ENCODE measurements at regions not wholly inside any gene's neighbourhood (a gene's known extent, or its start where the extent isn't known, plus 50 kb on each side); places are given as distances from the start of the nearest gene placed in this dataset.
"Not testable (repeated sequence)": the region's sequence is repeated elsewhere in the genome, so short reads cannot be mapped to it uniquely, and the experiment has no call there.

DNA sequence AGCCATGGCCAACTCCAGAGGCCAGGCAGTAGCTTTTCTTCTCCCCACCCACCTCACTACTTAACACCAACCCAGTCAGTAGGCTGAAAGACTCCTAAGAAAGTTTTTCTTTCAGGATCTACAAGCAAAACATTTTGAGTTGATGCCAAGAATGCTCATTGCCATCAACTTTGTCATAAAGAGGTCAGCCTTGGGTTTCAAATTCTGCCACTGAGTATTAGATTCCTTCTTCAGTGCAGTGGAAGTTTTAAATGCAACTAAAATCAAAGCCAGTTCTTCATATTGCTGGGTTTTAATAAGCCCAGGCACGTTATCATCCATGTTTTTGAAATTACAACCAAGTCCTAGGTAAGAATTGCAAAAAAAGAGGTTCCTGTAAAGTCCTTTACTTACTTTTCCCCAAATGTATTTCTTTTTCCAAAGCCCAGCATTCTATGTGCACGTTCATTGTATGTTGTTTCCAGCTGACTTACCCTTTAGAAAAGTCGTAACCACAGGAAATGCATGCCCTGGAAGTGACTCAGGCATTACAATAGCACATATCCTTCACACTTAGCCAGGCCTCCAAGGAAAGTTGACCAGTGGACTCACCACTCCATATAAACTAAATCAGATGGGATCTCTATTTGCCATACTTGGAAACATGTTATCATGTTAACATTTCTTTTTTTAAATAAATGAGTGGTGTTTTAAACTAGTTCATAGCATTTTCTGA lies 229.9 kb downstream of the SOX3 start:
- DNase-seq (no peak), ATAC-seq (no peak)
- Histone ChIP-seq H3K4me3 (no peak overlapping the region), H3K27ac (no peak overlapping the region), H3K4me1 (no peaks in the 10 kb centered on the region), H3K27me3 (no peaks in the 10 kb centered on the region), H3K36me3 (replicated peaks in 1 of 2; ENCODE audit: insufficient read depth in 1 of 2, low read depth in 2 of 2) (no peaks in the 10 kb centered on the region), H3K9me3 (no peaks in the 10 kb centered on the region)
- TF ChIP-seq, protein P1, sequence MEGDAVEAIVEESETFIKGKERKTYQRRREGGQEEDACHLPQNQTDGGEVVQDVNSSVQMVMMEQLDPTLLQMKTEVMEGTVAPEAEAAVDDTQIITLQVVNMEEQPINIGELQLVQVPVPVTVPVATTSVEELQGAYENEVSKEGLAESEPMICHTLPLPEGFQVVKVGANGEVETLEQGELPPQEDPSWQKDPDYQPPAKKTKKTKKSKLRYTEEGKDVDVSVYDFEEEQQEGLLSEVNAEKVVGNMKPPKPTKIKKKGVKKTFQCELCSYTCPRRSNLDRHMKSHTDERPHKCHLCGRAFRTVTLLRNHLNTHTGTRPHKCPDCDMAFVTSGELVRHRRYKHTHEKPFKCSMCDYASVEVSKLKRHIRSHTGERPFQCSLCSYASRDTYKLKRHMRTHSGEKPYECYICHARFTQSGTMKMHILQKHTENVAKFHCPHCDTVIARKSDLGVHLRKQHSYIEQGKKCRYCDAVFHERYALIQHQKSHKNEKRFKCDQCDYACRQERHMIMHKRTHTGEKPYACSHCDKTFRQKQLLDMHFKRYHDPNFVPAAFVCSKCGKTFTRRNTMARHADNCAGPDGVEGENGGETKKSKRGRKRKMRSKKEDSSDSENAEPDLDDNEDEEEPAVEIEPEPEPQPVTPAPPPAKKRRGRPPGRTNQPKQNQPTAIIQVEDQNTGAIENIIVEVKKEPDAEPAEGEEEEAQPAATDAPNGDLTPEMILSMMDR (IDR thresholded peaks at IDR 0.05): no peak
- TF ChIP-seq POLR2A (IDR thresholded peaks at IDR 0.05): no peak
- intact Hi-C loops (cut with DNase I): no loop called here
- 16 to 60% methylated on average over 1 to 3 of the region's 3 CpGs for WGBS, 2 donors

DNA sequence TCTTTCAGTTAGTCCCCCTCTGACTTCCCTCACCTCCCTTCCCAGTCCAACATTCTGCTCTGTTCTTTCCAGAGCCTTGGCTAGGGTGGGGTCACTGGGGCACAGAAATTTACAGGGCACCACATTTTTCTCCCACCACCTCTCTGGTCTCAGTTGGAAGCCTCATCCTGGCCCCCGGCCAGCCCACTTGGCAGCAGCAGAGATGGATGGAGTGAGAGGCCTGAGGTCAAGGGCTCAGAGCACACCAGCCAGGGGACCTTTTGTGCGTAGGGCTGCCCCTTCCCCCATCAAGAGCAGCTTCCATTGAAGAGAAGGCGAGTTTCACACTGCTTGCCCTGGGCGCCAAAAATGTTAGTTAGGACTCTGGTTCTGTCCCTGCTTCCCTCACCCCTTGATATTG lies 230.9 kb downstream of the SOX3 start:
- 13 to 38% methylated on average over 1 to 4 of the region's 4 CpGs for WGBS, 2 donors
- DNase-seq: no peak

DNA sequence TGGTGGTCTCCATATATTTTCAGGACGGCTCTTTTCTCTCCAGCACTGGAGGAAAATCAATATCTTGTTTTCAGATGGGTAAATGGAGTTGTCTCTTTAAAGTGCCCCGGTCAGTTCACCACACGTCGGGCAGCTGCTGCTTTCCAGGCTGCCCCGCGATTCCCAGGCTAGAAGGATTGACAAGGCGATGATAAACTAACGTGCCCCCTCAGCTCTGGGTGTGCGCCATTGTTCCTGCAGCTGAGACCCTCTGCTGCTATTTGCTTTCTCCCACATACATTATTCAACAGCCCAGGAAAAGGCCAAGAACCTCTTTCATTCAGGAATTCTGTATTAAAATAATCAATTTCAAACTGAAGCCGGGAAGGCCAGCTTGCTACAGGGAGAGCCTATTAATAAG lies 254.5 kb downstream of the SOX3 start:
- H3K4me1 ChIP-seq: no peaks in the 10 kb centered on the region
- WGBS, 2 donors: 8 to 19% methylated on average over 5 to 10 of the region's 10 CpGs
- DNase-seq (no peak), ATAC-seq (no peak)
- H3K9me3 ChIP-seq: no peaks in the 10 kb centered on the region
- H3K36me3 ChIP-seq (replicated peaks in 1 of 2; ENCODE audit: insufficient read depth in 1 of 2, low read depth in 2 of 2): no peaks in the 10 kb centered on the region
- intact Hi-C loops (cut with DNase I): no loop called here
- TF ChIP-seq POLR2A (IDR thresholded peaks at IDR 0.05): no peak
- TF ChIP-seq, protein P1 (IDR thresholded peaks at IDR 0.05): no peak
- no peaks in the 10 kb centered on the region for H3K27me3 ChIP-seq
- no peak overlapping the region for H3K4me3 ChIP-seq
- no peak overlapping the region for H3K27ac ChIP-seq

More for the DNA sequence above, 230.9 kb downstream of the SOX3 start:
- ATAC-seq: no peak
- no peak overlapping the region for H3K4me3 ChIP-seq
- H3K27me3 ChIP-seq: no peaks in the 10 kb centered on the region
- H3K27ac ChIP-seq: no peak overlapping the region
- TF ChIP-seq POLR2A (IDR thresholded peaks at IDR 0.05): no peak
- TF ChIP-seq, protein P1 (IDR thresholded peaks at IDR 0.05): no peak
- intact Hi-C loops (cut with DNase I): no loop called here
- no peaks in the 10 kb centered on the region for H3K9me3 ChIP-seq
- no peaks in the 10 kb centered on the region for H3K4me1 ChIP-seq
- no peaks in the 10 kb centered on the region for H3K36me3 ChIP-seq (replicated peaks in 1 of 2; ENCODE audit: insufficient read depth in 1 of 2, low read depth in 2 of 2)

DNA sequence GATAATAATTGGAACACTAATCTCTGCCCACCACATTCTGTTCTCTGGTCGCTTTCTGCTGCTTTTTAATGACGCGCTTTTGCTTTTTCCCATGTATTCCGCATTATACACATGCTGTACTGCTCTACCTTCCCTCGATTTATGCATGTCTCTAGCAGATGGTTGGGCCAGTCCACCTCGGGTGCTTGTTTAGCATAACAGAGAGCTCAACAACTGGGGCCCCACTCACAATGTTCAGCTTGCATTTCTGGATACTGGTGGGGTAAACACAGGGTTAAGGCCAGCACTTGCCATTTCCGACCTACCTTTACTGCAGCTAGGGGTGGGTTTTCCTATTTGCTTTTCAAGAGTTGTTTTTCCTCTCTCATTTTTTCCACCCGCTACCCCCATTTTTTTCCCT lies 255.8 kb downstream of the SOX3 start:
- no peak overlapping the region for H3K4me3 ChIP-seq
- no peaks in the 10 kb centered on the region for H3K27me3 ChIP-seq
- no peak overlapping the region for H3K27ac ChIP-seq
- no peaks in the 10 kb centered on the region for H3K36me3 ChIP-seq (replicated peaks in 1 of 2; ENCODE audit: insufficient read depth in 1 of 2, low read depth in 2 of 2)
- H3K9me3 ChIP-seq: no peaks in the 10 kb centered on the region
- no peaks in the 10 kb centered on the region for H3K4me1 ChIP-seq
- TF ChIP-seq, protein P1 (IDR thresholded peaks at IDR 0.05): no peak
- no peak for TF ChIP-seq POLR2A (IDR thresholded peaks at IDR 0.05)
- ATAC-seq (no peak), DNase-seq (no peak)
- intact Hi-C loops (cut with DNase I): no loop called here
- 41 to 43% methylated on average over 8 of the region's 8 CpGs for WGBS, 2 donors

DNA sequence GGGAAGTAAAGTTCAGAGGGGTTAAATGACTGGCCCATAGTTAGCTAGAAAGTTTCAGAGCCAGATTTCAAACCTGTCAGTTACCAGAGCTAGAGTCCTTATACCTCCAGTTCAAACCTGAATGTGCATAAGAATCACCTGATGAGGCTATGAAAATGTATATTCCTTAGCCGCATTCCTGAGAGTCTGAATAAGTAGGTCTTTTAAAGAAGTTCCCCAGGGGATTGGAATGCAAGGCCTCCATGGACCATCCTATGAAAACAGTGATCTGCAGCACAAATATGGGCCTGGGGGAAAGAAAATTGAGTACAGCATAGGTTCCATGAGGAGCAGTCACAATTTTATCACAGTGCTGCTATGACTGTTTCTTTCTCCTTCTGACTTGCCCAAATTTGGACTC lies 263.9 kb upstream of the CXorf66 start:
- Histone ChIP-seq H3K36me3 (replicated peaks in 1 of 2; ENCODE audit: insufficient read depth in 1 of 2, low read depth in 2 of 2) (no peaks in the 10 kb centered on the region), H3K4me3 (no peak overlapping the region), H3K9me3 (no peaks in the 10 kb centered on the region), H3K27ac (no peak overlapping the region), H3K4me1 (no peaks in the 10 kb centered on the region), H3K27me3 (no peaks in the 10 kb centered on the region)
- ATAC-seq (no peak), DNase-seq (no peak)
- TF ChIP-seq, protein P1 (IDR thresholded peaks at IDR 0.05): no peak
- TF ChIP-seq POLR2A (IDR thresholded peaks at IDR 0.05): no peak
- WGBS, 2 donors: 11 to 36% methylated on average over 1 of the region's 1 CpG
- intact Hi-C loops (cut with DNase I): no loop called here

DNA sequence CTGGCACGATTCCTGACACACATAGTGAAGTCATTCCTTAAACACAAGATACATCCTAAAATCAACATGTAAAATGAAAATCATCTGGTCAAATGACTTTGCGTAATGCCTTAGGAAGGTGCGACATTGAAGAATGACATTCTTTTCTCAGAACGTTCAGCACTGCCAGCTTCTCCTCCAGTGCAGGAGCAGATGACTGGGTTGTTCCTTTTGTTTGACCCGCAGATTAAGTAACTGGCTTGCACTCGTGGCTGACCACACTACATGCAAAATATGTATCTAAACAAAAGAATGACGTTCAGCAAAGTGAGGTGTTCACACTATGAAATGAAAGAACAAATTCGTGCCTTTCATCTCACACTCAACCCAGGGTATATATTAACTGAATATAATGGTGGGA lies 260.7 kb upstream of the CXorf66 start:
- intact Hi-C loops (cut with DNase I); ATAC-seq; H3K4me1 ChIP-seq; H3K27ac ChIP-seq; H3K4me3 ChIP-seq; H3K36me3 ChIP-seq (replicated peaks in 1 of 2; ENCODE audit: insufficient read depth in 1 of 2, low read depth in 2 of 2); H3K27me3 ChIP-seq; H3K9me3 ChIP-seq; DNase-seq: not testable (repeated sequence)
- WGBS, 2 donors: 25 to 29% methylated on average over 7 to 8 of the region's 8 CpGs

DNA sequence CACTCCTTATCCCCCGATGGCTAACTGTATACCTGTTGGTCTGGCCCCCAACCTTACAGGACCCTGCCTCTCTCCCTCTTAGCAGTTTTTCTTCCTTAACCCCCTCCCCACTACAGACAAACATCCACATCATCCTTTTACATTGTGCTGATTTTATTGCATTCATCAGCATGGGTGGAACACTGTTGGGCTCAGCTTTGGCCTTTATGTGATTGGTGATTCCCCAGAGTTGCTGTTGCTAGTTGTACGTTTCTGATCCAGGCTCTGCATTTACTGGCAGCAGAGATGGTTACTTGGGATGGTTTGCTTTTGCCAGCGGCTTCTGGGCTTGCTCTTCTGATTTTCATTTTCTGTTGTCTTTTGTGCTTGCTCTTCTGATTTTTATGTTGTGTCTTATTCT lies 250.6 kb upstream of the CXorf66 start:
- H3K36me3 ChIP-seq (replicated peaks in 1 of 2; ENCODE audit: insufficient read depth in 1 of 2, low read depth in 2 of 2); H3K27me3 ChIP-seq; intact Hi-C loops (cut with DNase I); ATAC-seq; H3K27ac ChIP-seq; H3K9me3 ChIP-seq; H3K4me3 ChIP-seq; H3K4me1 ChIP-seq; DNase-seq: not testable (repeated sequence)
- 33 to 60% methylated on average over 2 of the region's 3 CpGs for WGBS, 2 donors
